Liver (tissue), 8 donors: ENCODE measurements at regions not wholly inside any gene's neighbourhood (a gene's known extent, or its start where the extent isn't known, plus 50 kb on each side); places are given as distances from the start of the nearest gene placed in this dataset.

ENCODE experiments used
- DNase-seq: peaks from one replicate; pipeline ENCODE4 v3.0.0-alpha.2; 2017; ENCODE audit warnings: low spot score
- H3K27ac ChIP-seq, 2 donors: one replicate each; pipeline ENCODE4 v1.7.0; 2013; ENCODE audit warnings: inconsistent platforms in 2 of 2, low read length in 2 of 2, control low read depth in 1 of 2, low read depth in 1 of 2, mild to moderate bottlenecking in 1 of 2
- H3K27me3 ChIP-seq, 4 donors: one replicate each; pipeline versions ENCODE4 v1.6.1 to v1.7.0; 2013; ENCODE audit warnings: low read length in 3 of 4, inconsistent platforms in 1 of 4, mild to moderate bottlenecking in 1 of 4, moderate library complexity in 1 of 4; ENCODE audit not compliant: control insufficient read depth in 4 of 4, insufficient read depth in 4 of 4
- H3K36me3 ChIP-seq, 4 donors: one replicate each; pipeline versions ENCODE4 v1.6.1 to v1.7.0; 2013; ENCODE audit warnings: low read length in 3 of 4, mild to moderate bottlenecking in 3 of 4, low read depth in 1 of 4, moderate library complexity in 1 of 4; ENCODE audit not compliant: control insufficient read depth in 4 of 4, insufficient read depth in 3 of 4
- H3K4me1 ChIP-seq, 4 donors: one replicate each; pipeline versions ENCODE4 v1.6.1 to v1.7.0; 2013; ENCODE audit warnings: low read length in 3 of 4, mild to moderate bottlenecking in 3 of 4, moderate library complexity in 1 of 4; ENCODE audit not compliant: control insufficient read depth in 4 of 4, insufficient read depth in 4 of 4
- H3K4me3 ChIP-seq, 3 donors: one replicate each; pipeline versions ENCODE4 v1.6.1 to v1.7.0; 2013; ENCODE audit warnings: low read length in 3 of 3, control low read depth in 1 of 3, low read depth in 1 of 3, mild to moderate bottlenecking in 1 of 3
- H3K9ac ChIP-seq, 2 donors: one replicate each; pipeline ENCODE4 v1.7.0; 2013; ENCODE audit warnings: low read length in 2 of 2, mild to moderate bottlenecking in 2 of 2, moderate library complexity in 2 of 2, control low read depth in 1 of 2, low read depth in 1 of 2
- H3K9me3 ChIP-seq, 4 donors: one replicate each; pipeline versions ENCODE4 v1.6.1 to v1.7.0; 2013; ENCODE audit warnings: low read length in 3 of 4; ENCODE audit not compliant: control insufficient read depth in 4 of 4
- ATF3 ChIP-seq: IDR thresholded peaks from 2 replicates; pipeline ENCODE4 v1.6.1; 2016; ENCODE audit warnings: antibody characterized with exemption
- EGR1 ChIP-seq, 2 donors: IDR thresholded peaks; 2 replicates each; pipeline ENCODE4 v1.6.1; 2016 to 2018; ENCODE audit warnings: antibody characterized with exemption in 2 of 2, low read depth in 2 of 2
- FOXA1 ChIP-seq: IDR thresholded peaks from 2 replicates; pipeline ENCODE4 v1.6.1; 2016; ENCODE audit warnings: antibody characterized with exemption
- FOXA2 ChIP-seq: IDR thresholded peaks from 2 replicates; pipeline ENCODE4 v1.6.1; 2016; ENCODE audit warnings: antibody characterized with exemption
- GABPA ChIP-seq, 2 donors: IDR thresholded peaks in 1 of 2; conservative IDR thresholded peaks in 1 of 2; 2 replicates each; pipeline ENCODE4 v1.6.1; 2016; ENCODE audit warnings: antibody characterized with exemption in 2 of 2, mild to moderate bottlenecking in 1 of 2, moderate library complexity in 1 of 2
- HNF4A ChIP-seq, 2 donors: conservative IDR thresholded peaks; 2 replicates each; pipeline ENCODE4 v1.6.1; 2016; ENCODE audit warnings: antibody characterized with exemption in 2 of 2, mild to moderate bottlenecking in 2 of 2
- HNF4G ChIP-seq: IDR thresholded peaks from 2 replicates; pipeline ENCODE4 v1.6.1; 2016; ENCODE audit warnings: antibody characterized with exemption
- NR2F2 ChIP-seq: IDR thresholded peaks from 2 replicates; pipeline ENCODE4 v1.6.1; 2016; ENCODE audit warnings: antibody characterized with exemption
- RAD21 ChIP-seq, 2 donors: IDR thresholded peaks; 2 replicates each; pipeline ENCODE4 v1.6.1; 2016; ENCODE audit warnings: antibody characterized with exemption in 2 of 2, mild to moderate bottlenecking in 2 of 2
- REST ChIP-seq: IDR thresholded peaks from 2 replicates; pipeline ENCODE4 v1.6.1; 2016; ENCODE audit warnings: antibody characterized with exemption, mild to moderate bottlenecking
- RXRA ChIP-seq, 2 donors: IDR thresholded peaks; 2 replicates each; pipeline ENCODE4 v1.6.1; 2017 to 2018; ENCODE audit warnings: antibody characterized with exemption in 2 of 2, mild to moderate bottlenecking in 1 of 2
- TAF1 ChIP-seq: conservative IDR thresholded peaks from 2 replicates; pipeline ENCODE4 v1.6.1; 2016; ENCODE audit warnings: antibody characterized with exemption, mild to moderate bottlenecking
- YY1 ChIP-seq: IDR thresholded peaks from 2 replicates; pipeline ENCODE4 v1.6.1; 2016; ENCODE audit warnings: antibody characterized with exemption, mild to moderate bottlenecking
- WGBS: extraction: QIAGEN DNeasy Blood & Tissue Kit; methylation state at CpG from one replicate; pipeline ENCODE4 v1.1.7; 2013; 5-methylcytosine and 5-hydroxymethylcytosine counted together
- TF ChIP-seq, protein P1 (sequence below): IDR thresholded peaks from 2 replicates; pipeline ENCODE4 v1.6.1; 2016; ENCODE audit warnings: antibody characterized with exemption
- TF ChIP-seq, protein P2 (sequence below): IDR thresholded peaks from 2 replicates; pipeline ENCODE4 v1.6.1; 2016; ENCODE audit warnings: antibody characterized with exemption
- TF ChIP-seq, protein P3 (sequence below): fragments of 150-350 bp; IDR thresholded peaks from 2 replicates; pipeline ENCODE4 v1.5.1; 2017; ENCODE audit warnings: improper control_type of control experiment, low read depth, low read length; ENCODE audit not compliant: missing input control
- donor health status: healthy.
- donor health status: healthy.
- donor health status: healthy.
- donor health status: healthy.
- donor health status: healthy.

- no peak for TF ChIP-seq REST
Observed at GRCh38 chr6:74768738-74769137, 437.1 kb downstream of the COL12A1 start (continued).

GRCh38 chr6:74768120-74768519, 437.7 kb downstream of the COL12A1 start:
- Histone ChIP-seq H3K36me3 (no peaks in the 10 kb centered on the region), H3K9me3 (peaks cover 0 to 3% (median 0%) of the 10 kb centered on the region in 4 donors), H3K27me3 (peaks cover 0 to 2% (median 0%) of the 10 kb centered on the region in 4 donors), H3K4me1 (no peaks in the 10 kb centered on the region), H3K27ac (no peak overlapping the region), H3K4me3 (no peak overlapping the region), H3K9ac (no peak overlapping the region)
- TF ChIP-seq FOXA2 (no peak), REST (no peak), YY1 (no peak), HNF4A (conservative IDR thresholded peaks at IDR 0.05) (no peak), EGR1 (IDR thresholded peaks at IDR 0.05; ENCODE audit: low read depth in 2 of 2) (no peak), TAF1 (no peak), RXRA (IDR thresholded peaks at IDR 0.05) (no peak), NR2F2 (no peak), RAD21 (IDR thresholded peaks at IDR 0.05) (no peak), FOXA1 (no peak), ATF3 (no peak), GABPA (IDR thresholded peaks at IDR 0.05 in 1 of 2, conservative IDR thresholded peaks at IDR 0.05 in 1 of 2) (no peak), HNF4G (no peak)
- TF ChIP-seq, protein P1, sequence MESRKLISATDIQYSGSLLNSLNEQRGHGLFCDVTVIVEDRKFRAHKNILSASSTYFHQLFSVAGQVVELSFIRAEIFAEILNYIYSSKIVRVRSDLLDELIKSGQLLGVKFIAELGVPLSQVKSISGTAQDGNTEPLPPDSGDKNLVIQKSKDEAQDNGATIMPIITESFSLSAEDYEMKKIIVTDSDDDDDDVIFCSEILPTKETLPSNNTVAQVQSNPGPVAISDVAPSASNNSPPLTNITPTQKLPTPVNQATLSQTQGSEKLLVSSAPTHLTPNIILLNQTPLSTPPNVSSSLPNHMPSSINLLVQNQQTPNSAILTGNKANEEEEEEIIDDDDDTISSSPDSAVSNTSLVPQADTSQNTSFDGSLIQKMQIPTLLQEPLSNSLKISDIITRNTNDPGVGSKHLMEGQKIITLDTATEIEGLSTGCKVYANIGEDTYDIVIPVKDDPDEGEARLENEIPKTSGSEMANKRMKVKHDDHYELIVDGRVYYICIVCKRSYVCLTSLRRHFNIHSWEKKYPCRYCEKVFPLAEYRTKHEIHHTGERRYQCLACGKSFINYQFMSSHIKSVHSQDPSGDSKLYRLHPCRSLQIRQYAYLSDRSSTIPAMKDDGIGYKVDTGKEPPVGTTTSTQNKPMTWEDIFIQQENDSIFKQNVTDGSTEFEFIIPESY, result no peak
- TF ChIP-seq, protein P2, sequence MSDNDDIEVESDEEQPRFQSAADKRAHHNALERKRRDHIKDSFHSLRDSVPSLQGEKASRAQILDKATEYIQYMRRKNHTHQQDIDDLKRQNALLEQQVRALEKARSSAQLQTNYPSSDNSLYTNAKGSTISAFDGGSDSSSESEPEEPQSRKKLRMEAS, result no peak
- TF ChIP-seq, protein P3, sequence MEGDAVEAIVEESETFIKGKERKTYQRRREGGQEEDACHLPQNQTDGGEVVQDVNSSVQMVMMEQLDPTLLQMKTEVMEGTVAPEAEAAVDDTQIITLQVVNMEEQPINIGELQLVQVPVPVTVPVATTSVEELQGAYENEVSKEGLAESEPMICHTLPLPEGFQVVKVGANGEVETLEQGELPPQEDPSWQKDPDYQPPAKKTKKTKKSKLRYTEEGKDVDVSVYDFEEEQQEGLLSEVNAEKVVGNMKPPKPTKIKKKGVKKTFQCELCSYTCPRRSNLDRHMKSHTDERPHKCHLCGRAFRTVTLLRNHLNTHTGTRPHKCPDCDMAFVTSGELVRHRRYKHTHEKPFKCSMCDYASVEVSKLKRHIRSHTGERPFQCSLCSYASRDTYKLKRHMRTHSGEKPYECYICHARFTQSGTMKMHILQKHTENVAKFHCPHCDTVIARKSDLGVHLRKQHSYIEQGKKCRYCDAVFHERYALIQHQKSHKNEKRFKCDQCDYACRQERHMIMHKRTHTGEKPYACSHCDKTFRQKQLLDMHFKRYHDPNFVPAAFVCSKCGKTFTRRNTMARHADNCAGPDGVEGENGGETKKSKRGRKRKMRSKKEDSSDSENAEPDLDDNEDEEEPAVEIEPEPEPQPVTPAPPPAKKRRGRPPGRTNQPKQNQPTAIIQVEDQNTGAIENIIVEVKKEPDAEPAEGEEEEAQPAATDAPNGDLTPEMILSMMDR, result no peak
- DNase-seq, result no peak
- 83% methylated on average over 3 of the region's 3 CpGs for WGBS
